ENCODE measurements at regions not wholly inside any gene's neighbourhood (a gene's known extent, or its start where the extent isn't known, plus 50 kb on each side); places are given as distances from the start of the nearest gene placed in this dataset.

DNA sequence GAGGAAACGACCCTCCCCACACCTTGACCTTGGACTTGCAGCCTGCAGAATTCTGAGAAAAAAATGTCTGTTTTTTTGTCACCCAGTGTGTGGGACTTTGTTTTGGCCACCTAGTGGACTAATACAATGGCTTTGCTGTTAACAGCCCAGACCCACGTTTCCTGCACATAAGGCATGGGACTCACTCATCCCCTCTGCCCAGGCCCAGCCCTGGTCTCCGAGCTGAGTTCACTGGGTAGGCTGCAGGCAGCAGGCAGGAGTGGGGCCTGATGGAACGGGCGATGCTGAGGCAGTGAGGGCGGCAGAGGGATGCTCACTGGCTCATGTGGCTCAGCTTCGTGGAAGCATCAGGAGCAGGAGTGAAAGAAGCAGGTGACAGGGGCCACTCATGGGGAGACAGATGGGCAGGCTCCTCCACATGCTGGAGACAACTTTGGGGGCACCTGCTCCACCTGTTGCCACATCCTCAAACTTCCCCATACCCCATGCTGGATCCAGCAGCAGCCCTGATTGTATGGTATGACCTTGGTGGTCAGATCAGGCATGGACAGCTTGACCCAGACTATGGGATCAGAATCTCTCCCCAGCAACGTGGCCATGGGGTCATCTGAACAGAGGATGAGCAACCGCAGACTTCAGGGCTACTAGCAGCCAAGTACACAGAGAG, 65.8 kb upstream of the ANTXRL start:
- TF ChIP-seq POLR2A (IDR thresholded peaks at IDR 0.05; ENCODE audit: low read depth, low read length) (no peak), SPI1 (IDR thresholded peaks at IDR 0.05; ENCODE audit: low read depth, low read length) (no peak), POLR2AphosphoS5 (IDR thresholded peaks at IDR 0.05; ENCODE audit: low read depth, low read length) (no peak)

Measured in GM12891 (cell line).